Activated naive CD4-positive, alpha-beta T cell treated with Interleukin-2 at 50 U/mL for 16 hours (primary cell): ENCODE measurements at regions not wholly inside any gene's neighbourhood (a gene's known extent, or its start where the extent isn't known, plus 50 kb on each side); places are given as distances from the start of the nearest gene placed in this dataset.

ENCODE experiments used
- DNase-seq: peaks from one replicate; pipeline ENCODE4 v3.0.0-alpha.2; 2020

GRCh38 chr18:68520406-68521075, 194.4 kb downstream of the TMX3 start:
- DNase-seq: no peak

- no peak for DNase-seq
Measured at GRCh38 chr18:68519336-68519735, 195.6 kb downstream of the TMX3 start.

DNA sequence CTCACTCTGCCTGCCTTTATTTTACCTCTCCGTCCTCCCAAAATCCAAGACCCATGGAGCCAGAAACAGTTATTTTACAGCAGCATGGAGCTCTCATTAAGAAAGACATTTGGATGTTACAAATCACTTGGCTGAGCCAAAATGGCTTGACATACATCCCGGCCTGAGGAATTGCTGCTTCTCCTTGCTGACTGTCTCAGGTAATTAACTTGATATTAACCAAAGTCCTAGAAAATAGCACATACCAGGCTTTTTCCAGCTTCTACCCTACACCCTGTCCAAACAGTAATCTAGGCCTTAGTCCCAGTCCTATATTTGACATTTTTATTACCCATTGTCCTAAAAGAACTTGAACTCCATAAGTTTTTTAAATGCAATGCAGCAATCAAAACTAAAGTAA, 205.0 kb downstream of the TMX3 start:
- DNase-seq: no peak

GRCh38 chr18:68507781-68508180, 207.1 kb downstream of the TMX3 start:
- DNase-seq: no peak

DNA sequence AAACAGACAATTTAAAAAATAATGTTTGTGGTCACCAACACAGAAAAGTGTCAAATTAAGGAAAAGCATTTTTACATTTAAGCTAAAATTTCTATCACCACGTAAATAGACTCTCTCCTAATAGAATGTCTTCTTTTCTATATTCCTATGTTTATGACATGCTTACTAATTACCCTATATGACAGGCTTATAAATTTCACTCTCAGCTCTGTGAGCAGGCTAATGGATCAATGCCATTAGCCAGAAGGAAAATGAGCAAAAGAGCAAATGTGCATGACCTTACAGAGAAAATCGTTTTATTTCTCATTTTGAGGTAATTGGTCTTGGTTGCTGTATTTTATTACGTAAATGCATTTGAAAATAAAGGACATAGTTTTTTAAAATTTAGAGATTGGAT, 209.7 kb downstream of the TMX3 start:
- no peak for DNase-seq

DNA sequence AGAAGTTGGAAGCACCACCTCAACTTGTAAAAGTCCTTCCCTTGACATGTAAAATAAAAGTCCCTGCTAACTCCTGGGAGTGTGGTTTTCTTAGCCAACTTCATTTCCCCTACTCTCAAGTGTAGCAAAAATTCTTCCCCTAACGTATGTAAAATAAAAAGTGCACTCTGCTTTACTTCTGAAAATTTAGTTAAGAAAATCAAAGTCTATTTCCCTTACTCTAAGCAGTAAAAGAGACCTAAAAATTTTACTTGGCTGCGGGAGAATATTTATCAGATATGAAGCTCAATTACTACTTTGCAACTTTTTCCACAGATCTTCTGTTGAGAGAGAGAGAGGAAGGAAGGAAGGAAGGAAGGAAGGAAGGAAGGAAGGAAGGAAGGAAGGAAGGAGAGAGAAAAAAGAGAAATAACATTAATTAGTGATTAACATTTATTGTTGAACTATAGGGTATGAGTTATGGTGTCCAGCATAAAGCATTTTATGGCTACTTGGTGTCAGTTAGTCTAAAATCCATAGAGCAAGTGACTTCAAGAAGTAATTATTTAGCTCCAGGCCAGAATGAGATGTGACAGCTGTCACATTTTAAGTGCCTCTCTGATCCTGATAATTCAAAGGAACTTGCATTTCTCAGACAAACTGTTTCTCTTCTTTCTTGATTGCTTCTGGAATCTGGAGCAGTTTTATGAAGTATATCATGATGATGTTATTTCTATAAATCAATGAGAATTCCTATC, 210.3 kb downstream of the TMX3 start:
- no peak for DNase-seq

GRCh38 chr18:68500556-68500955, 214.4 kb downstream of the TMX3 start:
- no peak for DNase-seq

- DNase-seq: no peak
Measured at GRCh38 chr18:68499141-68499540, 215.8 kb downstream of the TMX3 start.

DNA sequence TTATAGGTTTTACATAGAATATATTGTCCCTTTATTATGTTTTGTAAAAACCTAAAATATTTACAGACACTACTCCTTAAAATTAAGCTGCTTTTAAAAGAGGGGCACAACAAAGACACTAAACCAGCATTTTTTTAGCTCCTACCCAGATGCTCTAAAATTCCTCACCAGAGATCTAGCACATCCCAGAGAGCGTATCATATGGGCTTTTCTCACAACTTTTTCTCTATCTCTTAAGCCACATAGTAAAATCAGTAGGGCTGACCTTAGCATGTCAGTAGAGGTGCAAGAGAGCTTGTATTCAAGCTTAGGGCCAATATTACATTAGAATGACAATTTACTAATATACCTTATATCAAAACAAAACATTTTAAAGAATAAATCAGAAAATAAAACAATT, 216.3 kb downstream of the TMX3 start:
- DNase-seq: no peak

DNA sequence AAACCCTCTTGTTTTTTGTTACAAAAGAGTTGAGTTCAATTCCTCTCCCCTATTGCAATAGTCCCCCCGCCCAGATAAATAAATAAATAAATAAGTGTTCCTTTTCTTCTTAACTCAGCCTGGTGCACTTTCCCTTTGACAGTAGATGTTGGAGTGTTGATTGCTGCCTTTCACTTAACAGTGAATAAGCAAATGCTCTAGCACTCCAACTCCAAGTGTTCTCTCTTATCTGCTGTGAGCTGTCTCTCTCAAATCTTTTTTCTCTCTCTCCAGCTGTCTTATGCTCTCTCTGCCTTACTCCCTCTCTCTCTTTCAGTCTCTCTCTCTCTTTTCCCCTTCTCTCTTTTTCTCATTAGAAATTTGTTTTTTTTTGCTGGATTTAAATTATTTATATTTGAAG, 216.7 kb downstream of the TMX3 start:
- DNase-seq: no peak

GRCh38 chr18:68494802-68495581, 219.9 kb downstream of the TMX3 start:
- DNase-seq: no peak

DNA sequence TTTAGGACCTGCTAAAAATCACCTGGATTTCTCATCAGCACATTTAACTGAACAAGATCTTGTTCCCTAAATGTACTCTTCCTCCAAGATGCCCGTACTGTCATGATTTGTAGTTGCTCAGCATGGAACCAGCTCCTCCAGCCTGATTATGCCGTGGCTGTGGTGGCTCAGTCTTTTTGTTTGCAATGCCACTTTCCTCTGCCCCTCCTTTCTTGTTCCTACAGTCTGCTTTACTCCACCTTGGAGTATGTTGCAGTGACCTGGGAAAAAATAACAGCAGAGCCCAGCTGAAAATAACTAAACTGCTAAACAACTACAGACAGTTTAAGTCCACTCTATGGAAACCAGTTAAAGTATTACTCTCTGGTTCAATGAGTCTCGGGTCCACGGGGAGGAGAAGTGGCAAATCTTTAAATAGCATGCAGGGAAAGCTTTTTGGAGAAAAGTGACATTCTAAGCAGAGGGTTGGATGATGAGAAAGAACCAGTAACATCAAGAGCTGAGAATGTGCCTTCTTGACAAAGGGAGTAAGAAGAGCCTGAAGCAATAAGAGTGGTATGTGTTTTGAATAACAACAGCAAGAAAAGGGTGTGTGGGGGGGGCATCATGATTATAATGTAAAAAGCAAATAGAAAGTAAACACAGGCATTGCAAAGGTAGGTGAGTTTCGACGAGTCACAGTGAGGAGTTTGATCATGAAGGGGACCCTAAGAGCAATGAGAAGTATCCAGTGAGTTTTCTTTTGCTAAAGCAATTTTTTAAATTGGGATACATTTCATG, 225.7 kb downstream of the TMX3 start:
- no peak for DNase-seq

- DNase-seq: no peak
Measured at GRCh38 chr18:68484241-68484640, 230.7 kb downstream of the TMX3 start.

- DNase-seq: no peak
Measured at GRCh38 chr18:68482815-68483214, 232.1 kb downstream of the TMX3 start.

DNA sequence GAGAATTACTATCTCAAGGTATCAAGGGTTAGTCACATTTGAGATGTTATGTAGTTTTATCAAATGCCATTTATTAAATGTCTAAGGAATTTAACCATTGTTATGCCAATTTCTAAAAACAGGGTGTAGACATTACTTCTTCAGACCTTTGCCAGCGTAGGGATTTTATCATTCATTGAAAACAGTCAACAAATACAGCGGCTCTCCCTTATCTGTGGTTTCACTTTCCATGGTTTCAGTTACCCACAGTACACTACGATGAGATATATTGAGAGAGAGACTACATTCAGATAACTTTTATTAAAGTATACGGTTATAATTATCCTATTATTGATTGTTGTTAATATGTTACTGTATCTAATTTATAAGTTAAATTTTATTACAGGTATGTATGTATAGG, 234.7 kb downstream of the TMX3 start:
- DNase-seq: no peak

DNA sequence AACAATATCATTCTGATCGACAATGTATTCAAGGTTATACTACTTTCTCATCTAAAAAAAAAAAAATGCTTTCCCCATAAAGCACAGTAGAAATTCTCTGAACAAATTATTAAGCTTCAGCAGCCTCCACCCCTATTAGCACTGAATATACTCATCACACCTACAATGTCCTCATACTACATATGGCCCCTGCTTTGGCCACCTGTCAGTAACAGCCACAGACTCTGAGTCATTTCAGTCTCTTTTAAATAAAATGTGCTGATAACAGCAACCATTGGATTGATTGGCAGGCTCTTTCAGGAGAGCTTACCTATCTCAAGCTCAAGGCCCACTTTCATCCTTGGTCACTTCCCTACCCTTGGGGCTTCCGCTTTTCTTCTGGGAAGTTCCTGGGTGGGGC, 236.7 kb downstream of the TMX3 start:
- DNase-seq: no peak

DNA sequence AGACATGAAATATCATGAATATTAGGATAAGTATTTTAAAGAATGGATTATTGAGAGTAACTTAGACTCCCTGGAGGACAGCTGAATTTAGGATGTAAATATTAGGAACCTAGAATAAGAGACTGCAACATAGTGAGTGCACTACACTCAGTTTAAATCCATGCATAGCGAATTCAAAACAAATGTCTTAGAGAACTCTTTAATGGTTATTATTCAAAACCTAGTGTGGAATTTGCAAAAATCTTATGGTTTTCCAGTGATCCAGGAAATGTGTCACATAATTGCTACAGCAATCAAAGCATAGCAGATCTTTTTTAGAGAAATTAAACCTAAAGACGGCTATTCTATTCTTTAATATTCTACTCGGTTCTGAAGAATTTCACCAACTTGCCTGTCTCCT, 239.0 kb downstream of the TMX3 start:
- no peak for DNase-seq

GRCh38 chr18:68472701-68473295, 242.1 kb downstream of the TMX3 start:
- no peak for DNase-seq

DNA sequence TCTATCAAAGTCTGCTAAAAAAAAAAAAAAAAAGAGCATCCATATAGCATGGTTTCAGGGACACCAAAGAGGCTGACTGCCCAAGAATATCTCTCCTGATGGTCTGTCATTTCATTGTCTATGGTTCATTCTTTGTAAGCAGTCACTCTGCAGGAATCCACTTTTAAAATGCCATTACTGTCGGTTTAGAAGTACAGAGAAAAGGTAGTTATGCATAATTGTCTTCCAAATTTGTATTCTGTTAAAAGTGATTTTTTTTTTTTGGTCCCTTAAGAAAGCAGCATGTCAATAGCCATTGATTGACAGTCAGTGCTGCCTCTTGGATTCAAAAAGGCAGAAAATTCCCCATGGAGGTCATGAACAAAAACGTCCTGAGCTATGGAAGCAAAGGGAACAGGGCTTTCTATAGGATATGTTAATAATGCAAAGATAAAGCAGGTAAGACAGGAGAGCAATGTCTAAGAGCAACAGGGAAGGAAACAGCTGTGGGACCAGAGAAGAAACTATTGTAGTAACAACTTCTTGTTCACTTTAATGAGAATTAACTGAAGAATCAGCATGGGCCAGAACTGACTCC, 245.8 kb downstream of the TMX3 start:
- no peak for DNase-seq

DNA sequence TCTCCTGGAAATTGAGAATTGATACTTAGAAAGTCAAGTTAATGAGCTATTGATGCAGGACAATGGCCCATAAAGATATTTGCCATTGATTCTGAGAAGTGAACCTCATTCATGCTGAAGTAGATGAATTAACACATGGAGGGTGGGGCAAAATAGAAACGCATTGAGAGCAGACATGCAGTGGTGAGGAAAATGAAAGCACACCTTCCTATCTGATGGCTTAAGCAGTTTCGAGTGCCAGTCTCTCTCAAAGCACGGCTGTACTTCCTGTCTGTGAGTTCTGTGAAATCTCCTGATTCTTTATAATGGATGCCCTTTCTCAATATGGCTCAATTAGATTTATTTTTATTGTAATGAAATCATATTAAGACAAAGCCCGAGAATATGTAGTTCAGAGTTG, 247.0 kb downstream of the TMX3 start:
- no peak for DNase-seq

- DNase-seq: no peak
Measured at GRCh38 chr18:68467329-68467728, 247.6 kb downstream of the TMX3 start.

GRCh38 chr18:68466672-68467071, 248.2 kb downstream of the TMX3 start:
- no peak for DNase-seq
